ENCODE measurements at regions not wholly inside any gene's neighbourhood (a gene's known extent, or its start where the extent isn't known, plus 50 kb on each side); places are given as distances from the start of the nearest gene placed in this dataset.

GRCh38 chr1:239951511-239952140 is 140.1 kb upstream of the FMN2 start:
- no peak for TF ChIP-seq EZH2 (IDR thresholded peaks at IDR 0.05; ENCODE audit: low read depth)
- peak; percentile 80 for TF ChIP-seq CTCF (conservative IDR thresholded peaks at IDR 0.05)

Measured in PC-9 (cell line).